HCT116 (cell line): ENCODE measurements at regions not wholly inside any gene's neighbourhood (a gene's known extent, or its start where the extent isn't known, plus 50 kb on each side); places are given as distances from the start of the nearest gene placed in this dataset.

Experiments
- POLR2A ChIP-seq: IDR thresholded peaks from 2 replicates; pipeline ENCODE4 v1.7.0; 2011; ENCODE audit warnings: borderline replicate concordance; ENCODE audit not compliant: insufficient read depth, insufficient read length; ENCODE audit errors: extremely low read depth
- TF ChIP-seq, protein P1 (sequence below), 3 experiments: fragments of 200-600 bp in 1 of 3; sonication (generic) in 1 of 3; IDR thresholded peaks in 2 of 3; conservative IDR thresholded peaks in 1 of 3; 2 replicates each; pipeline ENCODE4 v1.5.1; 2012 to 2017; ENCODE audit warnings: low read depth in 2 of 3, low read length in 2 of 3, antibody characterized with exemption in 1 of 3, borderline replicate concordance in 1 of 3, control low read depth in 1 of 3, mild to moderate bottlenecking in 1 of 3, mixed read lengths in 1 of 3, mixed run types in 1 of 3, moderate library complexity in 1 of 3; ENCODE audit not compliant: insufficient read depth in 1 of 3
- TF ChIP-seq, protein P2 (sequence below): IDR thresholded peaks from 2 replicates; pipeline ENCODE4 v1.6.1; 2012
- TF ChIP-seq, protein P3 (sequence below): IDR thresholded peaks from 2 replicates; pipeline ENCODE4 v1.6.1; 2012
- TF ChIP-seq, protein P4 (sequence below): IDR thresholded peaks from 2 replicates; pipeline ENCODE4 v1.6.1; 2012; ENCODE audit warnings: low read depth

DNA sequence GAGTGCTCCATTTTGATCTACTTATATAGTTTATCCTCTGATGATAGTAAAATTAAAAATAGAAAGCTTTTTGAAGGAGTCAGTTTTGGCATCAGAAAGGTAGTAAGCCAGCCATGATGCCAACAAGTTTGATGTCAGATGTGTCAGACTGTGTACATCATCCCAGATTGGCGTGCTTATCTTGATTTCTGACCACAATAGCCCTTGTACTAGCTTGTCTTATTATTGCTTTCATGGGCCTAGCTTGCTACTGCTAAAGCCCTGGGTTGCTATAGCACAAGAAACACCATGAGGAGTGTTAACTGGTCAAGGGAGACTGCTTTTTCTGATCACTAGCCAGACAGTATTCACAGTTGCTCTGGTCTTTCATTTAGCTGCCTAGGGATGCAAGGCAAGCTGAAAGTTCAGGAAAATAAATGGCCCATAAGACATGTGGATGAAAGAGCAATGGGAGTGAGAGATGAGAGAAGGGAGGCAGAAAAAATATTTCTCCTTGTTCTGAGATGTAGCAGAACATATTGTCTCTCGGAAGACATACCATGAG is 1038.5 kb downstream of the JRKL start:
- no peak for TF ChIP-seq POLR2A
- TF ChIP-seq, protein P1, sequence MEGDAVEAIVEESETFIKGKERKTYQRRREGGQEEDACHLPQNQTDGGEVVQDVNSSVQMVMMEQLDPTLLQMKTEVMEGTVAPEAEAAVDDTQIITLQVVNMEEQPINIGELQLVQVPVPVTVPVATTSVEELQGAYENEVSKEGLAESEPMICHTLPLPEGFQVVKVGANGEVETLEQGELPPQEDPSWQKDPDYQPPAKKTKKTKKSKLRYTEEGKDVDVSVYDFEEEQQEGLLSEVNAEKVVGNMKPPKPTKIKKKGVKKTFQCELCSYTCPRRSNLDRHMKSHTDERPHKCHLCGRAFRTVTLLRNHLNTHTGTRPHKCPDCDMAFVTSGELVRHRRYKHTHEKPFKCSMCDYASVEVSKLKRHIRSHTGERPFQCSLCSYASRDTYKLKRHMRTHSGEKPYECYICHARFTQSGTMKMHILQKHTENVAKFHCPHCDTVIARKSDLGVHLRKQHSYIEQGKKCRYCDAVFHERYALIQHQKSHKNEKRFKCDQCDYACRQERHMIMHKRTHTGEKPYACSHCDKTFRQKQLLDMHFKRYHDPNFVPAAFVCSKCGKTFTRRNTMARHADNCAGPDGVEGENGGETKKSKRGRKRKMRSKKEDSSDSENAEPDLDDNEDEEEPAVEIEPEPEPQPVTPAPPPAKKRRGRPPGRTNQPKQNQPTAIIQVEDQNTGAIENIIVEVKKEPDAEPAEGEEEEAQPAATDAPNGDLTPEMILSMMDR (IDR thresholded peaks at IDR 0.05 in 2 of 3, conservative IDR thresholded peaks at IDR 0.05 in 1 of 3; ENCODE audit: borderline replicate concordance in 1 of 3, insufficient read depth in 1 of 3, low read depth in 2 of 3, low read length in 2 of 3), result no peak
- TF ChIP-seq, protein P2, sequence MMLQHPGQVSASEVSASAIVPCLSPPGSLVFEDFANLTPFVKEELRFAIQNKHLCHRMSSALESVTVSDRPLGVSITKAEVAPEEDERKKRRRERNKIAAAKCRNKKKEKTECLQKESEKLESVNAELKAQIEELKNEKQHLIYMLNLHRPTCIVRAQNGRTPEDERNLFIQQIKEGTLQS, result no peak
- TF ChIP-seq, protein P3, sequence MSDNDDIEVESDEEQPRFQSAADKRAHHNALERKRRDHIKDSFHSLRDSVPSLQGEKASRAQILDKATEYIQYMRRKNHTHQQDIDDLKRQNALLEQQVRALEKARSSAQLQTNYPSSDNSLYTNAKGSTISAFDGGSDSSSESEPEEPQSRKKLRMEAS, result no peak
- TF ChIP-seq, protein P4, sequence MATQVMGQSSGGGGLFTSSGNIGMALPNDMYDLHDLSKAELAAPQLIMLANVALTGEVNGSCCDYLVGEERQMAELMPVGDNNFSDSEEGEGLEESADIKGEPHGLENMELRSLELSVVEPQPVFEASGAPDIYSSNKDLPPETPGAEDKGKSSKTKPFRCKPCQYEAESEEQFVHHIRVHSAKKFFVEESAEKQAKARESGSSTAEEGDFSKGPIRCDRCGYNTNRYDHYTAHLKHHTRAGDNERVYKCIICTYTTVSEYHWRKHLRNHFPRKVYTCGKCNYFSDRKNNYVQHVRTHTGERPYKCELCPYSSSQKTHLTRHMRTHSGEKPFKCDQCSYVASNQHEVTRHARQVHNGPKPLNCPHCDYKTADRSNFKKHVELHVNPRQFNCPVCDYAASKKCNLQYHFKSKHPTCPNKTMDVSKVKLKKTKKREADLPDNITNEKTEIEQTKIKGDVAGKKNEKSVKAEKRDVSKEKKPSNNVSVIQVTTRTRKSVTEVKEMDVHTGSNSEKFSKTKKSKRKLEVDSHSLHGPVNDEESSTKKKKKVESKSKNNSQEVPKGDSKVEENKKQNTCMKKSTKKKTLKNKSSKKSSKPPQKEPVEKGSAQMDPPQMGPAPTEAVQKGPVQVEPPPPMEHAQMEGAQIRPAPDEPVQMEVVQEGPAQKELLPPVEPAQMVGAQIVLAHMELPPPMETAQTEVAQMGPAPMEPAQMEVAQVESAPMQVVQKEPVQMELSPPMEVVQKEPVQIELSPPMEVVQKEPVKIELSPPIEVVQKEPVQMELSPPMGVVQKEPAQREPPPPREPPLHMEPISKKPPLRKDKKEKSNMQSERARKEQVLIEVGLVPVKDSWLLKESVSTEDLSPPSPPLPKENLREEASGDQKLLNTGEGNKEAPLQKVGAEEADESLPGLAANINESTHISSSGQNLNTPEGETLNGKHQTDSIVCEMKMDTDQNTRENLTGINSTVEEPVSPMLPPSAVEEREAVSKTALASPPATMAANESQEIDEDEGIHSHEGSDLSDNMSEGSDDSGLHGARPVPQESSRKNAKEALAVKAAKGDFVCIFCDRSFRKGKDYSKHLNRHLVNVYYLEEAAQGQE, result no peak
